Astrocyte (in vitro differentiated cells and primary cell): ENCODE measurements at regions not wholly inside any gene's neighbourhood (a gene's known extent, or its start where the extent isn't known, plus 50 kb on each side); places are given as distances from the start of the nearest gene placed in this dataset.

ENCODE experiments used
- CTCF ChIP-seq: IDR thresholded peaks from 2 replicates; pipeline ENCODE4 v1.5.1; 2011; ENCODE audit warnings: low read depth, mild to moderate bottlenecking, inconsistent platforms, low read length, moderate library complexity; ENCODE audit not compliant: insufficient read depth
- EZH2 ChIP-seq: IDR thresholded peaks from 2 replicates; pipeline ENCODE4 v1.6.1; 2012; ENCODE audit warnings: mild to moderate bottlenecking, low read length, inconsistent platforms; ENCODE audit not compliant: insufficient read depth

- no peak for TF ChIP-seq CTCF
- no peak for TF ChIP-seq EZH2
Observed at GRCh38 chr7:155213955-155214740, 83.5 kb upstream of the INSIG1 start.
